ENCODE measurements at regions not wholly inside any gene's neighbourhood (a gene's known extent, or its start where the extent isn't known, plus 50 kb on each side); places are given as distances from the start of the nearest gene placed in this dataset.

DNA sequence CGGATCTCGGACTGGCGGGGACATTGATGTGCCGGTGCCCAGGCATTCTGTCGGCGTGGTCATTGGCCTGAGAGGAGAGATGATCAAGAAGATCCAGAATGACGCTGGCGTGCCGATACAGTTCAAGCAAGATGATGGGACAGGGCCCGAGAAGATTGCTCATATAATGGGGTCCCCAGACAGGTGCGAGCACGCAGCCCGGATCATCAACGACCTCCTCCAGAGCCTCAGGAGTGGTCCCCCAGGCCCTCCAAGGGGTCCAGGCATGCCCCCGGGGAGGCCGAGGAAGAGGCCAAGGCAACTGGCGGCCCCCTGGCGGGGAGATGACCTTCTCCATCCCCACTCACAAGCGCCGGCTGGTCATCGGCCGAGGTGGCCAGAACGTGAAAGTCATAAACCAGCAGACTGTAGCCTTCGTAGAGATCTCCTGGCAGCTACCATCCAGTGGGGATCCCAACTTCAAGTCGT lies 106.5 kb upstream of the MTAP start:
- ATAC-seq (peak in 1 of 4 donors; percentile 21), DNase-seq (peak in 1 of 3 donors; percentile 39)
- H3K4me3 ChIP-seq = no peak overlapping the region
- TF ChIP-seq POLR2A (IDR thresholded peaks at IDR 0.05) = no peak
- TF ChIP-seq, protein P1, sequence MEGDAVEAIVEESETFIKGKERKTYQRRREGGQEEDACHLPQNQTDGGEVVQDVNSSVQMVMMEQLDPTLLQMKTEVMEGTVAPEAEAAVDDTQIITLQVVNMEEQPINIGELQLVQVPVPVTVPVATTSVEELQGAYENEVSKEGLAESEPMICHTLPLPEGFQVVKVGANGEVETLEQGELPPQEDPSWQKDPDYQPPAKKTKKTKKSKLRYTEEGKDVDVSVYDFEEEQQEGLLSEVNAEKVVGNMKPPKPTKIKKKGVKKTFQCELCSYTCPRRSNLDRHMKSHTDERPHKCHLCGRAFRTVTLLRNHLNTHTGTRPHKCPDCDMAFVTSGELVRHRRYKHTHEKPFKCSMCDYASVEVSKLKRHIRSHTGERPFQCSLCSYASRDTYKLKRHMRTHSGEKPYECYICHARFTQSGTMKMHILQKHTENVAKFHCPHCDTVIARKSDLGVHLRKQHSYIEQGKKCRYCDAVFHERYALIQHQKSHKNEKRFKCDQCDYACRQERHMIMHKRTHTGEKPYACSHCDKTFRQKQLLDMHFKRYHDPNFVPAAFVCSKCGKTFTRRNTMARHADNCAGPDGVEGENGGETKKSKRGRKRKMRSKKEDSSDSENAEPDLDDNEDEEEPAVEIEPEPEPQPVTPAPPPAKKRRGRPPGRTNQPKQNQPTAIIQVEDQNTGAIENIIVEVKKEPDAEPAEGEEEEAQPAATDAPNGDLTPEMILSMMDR (IDR thresholded peaks at IDR 0.05) = no peak
- 93% methylated on average over 5 of the region's 25 CpGs for WGBS (ENCODE audit: insufficient coverage, low coverage, low lambda C conversion rate, missing lambda C conversion rate)
- H3K27ac ChIP-seq = no peak overlapping the region
- intact Hi-C loops (cut with DNase I) = no loop called here
- no peaks in the 10 kb centered on the region for H3K4me1 ChIP-seq
- H3K9me3 ChIP-seq = no peaks in the 10 kb centered on the region
- H3K27me3 ChIP-seq = no peaks in the 10 kb centered on the region
- H3K36me3 ChIP-seq = no peaks in the 10 kb centered on the region

DNA sequence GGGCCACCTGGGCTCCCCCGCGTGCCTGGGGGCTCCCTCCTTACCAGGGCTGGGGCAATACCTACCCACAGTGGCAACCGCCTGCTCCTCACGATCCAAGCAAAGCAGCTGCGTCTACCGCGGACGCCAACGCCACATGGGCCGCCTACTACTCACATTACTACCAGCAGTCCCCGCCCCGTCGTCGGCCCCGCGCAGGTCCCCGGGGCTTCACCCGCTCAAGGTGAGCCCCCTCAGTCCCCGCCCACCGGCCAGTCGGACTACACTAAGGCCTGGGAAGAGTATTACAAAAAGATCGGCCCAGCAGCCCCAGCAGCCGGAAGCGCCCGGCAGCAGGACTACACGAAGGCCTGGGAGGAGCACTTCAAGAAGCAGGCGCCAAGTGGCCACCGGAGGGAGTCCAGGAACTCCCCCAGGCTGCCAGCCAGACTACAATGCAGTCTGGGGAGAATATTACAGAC lies 106.0 kb upstream of the MTAP start:
- 28% methylated on average over 4 of the region's 28 CpGs for WGBS (ENCODE audit: insufficient coverage, low coverage, low lambda C conversion rate, missing lambda C conversion rate)
- no peak for ATAC-seq

DNA sequence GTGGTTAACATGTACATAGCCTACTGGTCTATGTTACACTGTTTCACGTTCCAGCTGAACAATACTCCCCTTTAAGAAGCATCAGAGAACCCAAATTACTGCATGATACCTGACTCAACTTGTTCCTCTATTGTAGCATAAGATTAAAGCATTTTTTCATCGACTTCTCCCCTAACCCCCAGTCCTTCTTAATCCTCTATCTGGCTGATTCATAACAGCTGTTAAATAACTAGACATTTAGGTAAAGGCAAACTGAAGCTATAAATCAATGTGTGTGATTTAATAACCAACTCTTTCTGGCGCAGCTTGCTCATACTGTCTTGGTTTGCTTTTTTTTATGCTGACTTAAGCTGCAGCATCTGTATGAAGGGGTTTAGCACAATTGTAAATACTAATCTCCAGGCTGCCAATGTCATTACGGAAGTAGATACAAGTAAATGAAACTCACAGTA lies 94.2 kb upstream of the MTAP start:
- Histone ChIP-seq H3K4me3 (no peak overlapping the region), H3K9me3 (no peaks in the 10 kb centered on the region), H3K4me1 (no peaks in the 10 kb centered on the region), H3K27ac (no peak overlapping the region), H3K36me3 (no peaks in the 10 kb centered on the region), H3K27me3 (no peaks in the 10 kb centered on the region)
- TF ChIP-seq POLR2A (IDR thresholded peaks at IDR 0.05) = no peak
- TF ChIP-seq, protein P1 (IDR thresholded peaks at IDR 0.05) = no peak
- intact Hi-C loops (cut with DNase I) = no loop called here
- DNase-seq = no peak
- 32% methylated on average over 4 of the region's 4 CpGs for WGBS (ENCODE audit: insufficient coverage, low coverage, low lambda C conversion rate, missing lambda C conversion rate)
- no peak for ATAC-seq

More for the DNA sequence above, 106.0 kb upstream of the MTAP start:
- intact Hi-C loops (cut with DNase I) = no loop called here
- Histone ChIP-seq H3K27ac (no peak overlapping the region), H3K36me3 (no peaks in the 10 kb centered on the region), H3K4me3 (no peak overlapping the region), H3K4me1 (no peaks in the 10 kb centered on the region), H3K27me3 (no peaks in the 10 kb centered on the region), H3K9me3 (no peaks in the 10 kb centered on the region)
- DNase-seq = peak in 1 of 3 donors; percentile 27
- TF ChIP-seq POLR2A (IDR thresholded peaks at IDR 0.05) = no peak
- TF ChIP-seq, protein P1 (IDR thresholded peaks at IDR 0.05) = no peak

DNA sequence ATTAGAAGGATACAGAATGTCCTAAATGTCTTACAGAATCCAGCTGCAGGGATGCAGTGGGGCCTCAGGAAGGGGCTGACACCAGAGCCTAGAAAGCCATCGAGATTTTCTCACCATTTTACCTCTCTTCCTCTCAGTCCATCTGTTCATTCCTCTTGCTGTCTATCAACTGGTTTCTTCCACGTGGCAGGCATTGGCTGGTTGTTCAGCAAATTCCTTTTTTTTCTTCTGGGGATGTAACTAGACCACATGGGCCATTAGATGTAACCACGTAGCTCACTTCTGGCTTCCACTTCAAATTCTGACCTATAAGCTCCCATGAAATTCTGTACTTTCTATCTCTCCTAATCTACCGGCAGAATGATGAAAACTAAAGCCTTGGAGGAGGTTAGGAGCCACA lies 93.6 kb upstream of the MTAP start:
- Histone ChIP-seq H3K27ac (no peak overlapping the region), H3K9me3 (no peaks in the 10 kb centered on the region), H3K36me3 (no peaks in the 10 kb centered on the region), H3K4me1 (no peaks in the 10 kb centered on the region), H3K4me3 (no peak overlapping the region), H3K27me3 (no peaks in the 10 kb centered on the region)
- no peak for ATAC-seq
- intact Hi-C loops (cut with DNase I) = no loop called here
- WGBS (ENCODE audit: insufficient coverage, low coverage, low lambda C conversion rate, missing lambda C conversion rate) = 39% methylated on average over 4 of the region's 4 CpGs
- DNase-seq = no peak
- TF ChIP-seq, protein P1 (IDR thresholded peaks at IDR 0.05) = no peak
- TF ChIP-seq POLR2A (IDR thresholded peaks at IDR 0.05) = no peak
